GM21526 (cell line): ENCODE measurements at regions not wholly inside any gene's neighbourhood (a gene's known extent, or its start where the extent isn't known, plus 50 kb on each side); places are given as distances from the start of the nearest gene placed in this dataset.
A peak's percentile ranks its signal among the peaks of the same experiment; 100 is the strongest.

Source experiments
- ATAC-seq: cut with Tn5 transposase; IDR thresholded peaks from one replicate; pipeline ENCODE4 v1.9.1; 2021; ENCODE audit warnings: moderate library complexity; ENCODE audit not compliant: unreplicated experiment, low FRiP score

GRCh38 chr12:125408718-125409117, 343.5 kb downstream of the AACS start:
- no peak for ATAC-seq

GRCh38 chr12:125412506-125412905, 347.3 kb downstream of the AACS start:
- no peak for ATAC-seq

- ATAC-seq, result no peak
Measured at GRCh38 chr12:125417446-125417845, 352.2 kb downstream of the AACS start.

- ATAC-seq, result peak; percentile 89
Measured at GRCh38 chr12:125418902-125419564, 353.8 kb downstream of the AACS start.

GRCh38 chr12:125424909-125425308, 359.7 kb downstream of the AACS start:
- no peak for ATAC-seq

- ATAC-seq, result no peak
Measured at GRCh38 chr12:125431516-125431915, 366.3 kb downstream of the AACS start.

- no peak for ATAC-seq
Measured at GRCh38 chr12:125434131-125434530, 368.9 kb downstream of the AACS start.

GRCh38 chr12:125434936-125435443, 369.8 kb downstream of the AACS start:
- ATAC-seq, result peak; percentile 68

- no peak for ATAC-seq
Measured at GRCh38 chr12:125435871-125436270, 370.6 kb downstream of the AACS start.

GRCh38 chr12:125436686-125437085, 371.5 kb downstream of the AACS start:
- ATAC-seq, result no peak

GRCh38 chr12:125440399-125440798, 375.2 kb downstream of the AACS start:
- no peak for ATAC-seq

GRCh38 chr12:125443341-125443740, 378.1 kb downstream of the AACS start:
- no peak for ATAC-seq

- ATAC-seq, result no peak
Measured at GRCh38 chr12:125451408-125451807, 386.2 kb downstream of the AACS start.

- ATAC-seq, result no peak
Measured at GRCh38 chr12:125453751-125454150, 388.5 kb downstream of the AACS start.

GRCh38 chr12:125454291-125454690, 389.1 kb downstream of the AACS start:
- no peak for ATAC-seq

GRCh38 chr12:125454786-125455480, 389.7 kb downstream of the AACS start:
- ATAC-seq, result no peak

GRCh38 chr12:125455556-125455955, 390.3 kb downstream of the AACS start:
- ATAC-seq, result no peak

- ATAC-seq, result no peak
Measured at GRCh38 chr12:125458552-125459268, 393.5 kb downstream of the AACS start.

- no peak for ATAC-seq
Measured at GRCh38 chr12:125461831-125462230, 396.6 kb downstream of the AACS start.

- ATAC-seq, result no peak
Measured at GRCh38 chr12:125463386-125463785, 398.2 kb downstream of the AACS start.

GRCh38 chr12:125467363-125467762, 402.1 kb downstream of the AACS start:
- no peak for ATAC-seq
